H1 (cell line): ENCODE measurements at regions not wholly inside any gene's neighbourhood (a gene's known extent, or its start where the extent isn't known, plus 50 kb on each side); places are given as distances from the start of the nearest gene placed in this dataset.

ENCODE experiments used
- ASH2L ChIP-seq: fragments of 200-600, 300-600 bp; sonication (generic); IDR thresholded peaks from one replicate; pipeline ENCODE4 v1.7.1; 2017; ENCODE audit warnings: low read length
- EP300 ChIP-seq, 2 experiments: IDR thresholded peaks; 1 replicate in 1 of 2; 2 replicates in 1 of 2; pipeline ENCODE4 v1.6.1; 2011 to 2012; ENCODE audit warnings: low read depth in 2 of 2, low read length in 2 of 2, mild to moderate bottlenecking in 2 of 2, borderline replicate concordance in 1 of 2, inconsistent platforms in 1 of 2, moderate library complexity in 1 of 2
- GTF2F1 ChIP-seq: IDR thresholded peaks from 2 replicates; pipeline ENCODE4 v1.6.1; 2012; ENCODE audit warnings: low read depth, low read length, improper control_type of control experiment, borderline replicate concordance
- RBBP5 ChIP-seq: IDR thresholded peaks from 2 replicates; pipeline ENCODE4 v1.7.1; 2012; ENCODE audit warnings: low read depth, mild to moderate bottlenecking, inconsistent platforms, low read length, moderate library complexity, borderline replicate concordance

DNA sequence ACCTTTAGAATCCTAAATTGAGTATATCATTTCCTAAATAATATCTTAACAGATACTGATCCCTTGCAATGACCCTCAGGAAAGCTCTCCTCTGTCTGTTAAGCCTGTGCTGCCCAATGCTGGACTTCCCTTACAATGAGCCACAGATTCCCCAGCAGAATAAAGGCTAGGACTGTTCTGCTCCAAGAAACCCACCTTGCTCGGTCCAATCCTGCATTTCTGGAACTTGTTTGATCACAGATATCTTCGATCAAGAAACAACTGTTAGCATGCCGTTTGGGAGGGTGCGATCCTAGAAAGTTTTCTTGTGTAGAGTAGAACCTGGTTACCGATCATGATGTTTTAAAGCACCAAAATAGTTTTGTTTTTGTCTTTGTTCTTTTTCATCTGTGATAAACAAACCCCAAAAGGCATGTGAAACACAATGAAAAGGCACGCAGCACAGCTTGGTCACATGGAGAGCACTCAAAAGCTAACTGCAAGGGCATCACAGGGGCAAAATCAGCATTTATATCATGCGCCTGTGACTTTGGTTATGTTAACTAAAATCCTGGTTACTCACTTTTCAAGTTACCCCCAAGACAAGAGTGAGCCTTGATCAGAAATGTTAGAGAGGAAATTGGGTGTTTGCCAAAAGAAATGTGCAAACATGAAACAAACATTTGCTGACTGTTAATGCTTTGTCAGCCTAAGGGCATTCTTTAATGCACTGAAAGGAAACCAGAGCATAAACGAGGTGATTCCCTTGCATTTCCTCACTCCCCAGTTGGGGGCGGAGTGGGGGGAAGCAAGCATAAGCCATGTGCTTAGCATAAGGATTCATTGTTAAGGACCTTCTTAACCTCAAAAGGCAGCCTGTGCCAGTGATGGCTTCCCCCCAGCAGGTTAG lies 61.9 kb upstream of the ADAMTS16 start (continued):
- TF ChIP-seq RBBP5 (no peak), ASH2L (peak; percentile 56), EP300 (IDR thresholded peaks at IDR 0.05; ENCODE audit: borderline replicate concordance in 1 of 2, low read depth in 2 of 2, low read length in 2 of 2) (no peak), GTF2F1 (no peak)
